ENCODE measurements at regions not wholly inside any gene's neighbourhood (a gene's known extent, or its start where the extent isn't known, plus 50 kb on each side); places are given as distances from the start of the nearest gene placed in this dataset.

GRCh38 chrX:57821703-57822387 lies 88.4 kb downstream of the ZXDA start (continued):
- TF ChIP-seq KIAA2018 (CRISPR knock-in tag; IDR thresholded peaks at IDR 0.05; ENCODE audit: borderline replicate concordance) (no peak), SMC3 (IDR thresholded peaks at IDR 0.05; ENCODE audit: low read length) (peak; percentile 54; the same call in 1 of the 2 replicates), RAD21 (CRISPR knock-in tag; IDR thresholded peaks at IDR 0.05) (peak; percentile 40)

GRCh38 chrX:57817302-57817701 lies 93.0 kb downstream of the ZXDA start:
- H3K79me2 ChIP-seq (ENCODE audit: insufficient read depth, low read length), result no peaks in the 10 kb centered on the region
- H3K9me3 ChIP-seq (ENCODE audit: low read length), result no peaks in the 10 kb centered on the region
- no peak overlapping the region for H3K27ac ChIP-seq (ENCODE audit: extremely low read length, insufficient read depth, low read length)
- BruUV-seq (replicated peaks), result no TSS peak
- ChIA-PET POLR2A (no interaction called here), CTCF (ENCODE audit: low intra/inter-chr PET ratio, low total read pairs) (no interaction called here)
- no peak overlapping the region for H3K4me2 ChIP-seq (ENCODE audit: low read depth, low read length)
- FAIRE-seq, result no peak
- H4K20me1 ChIP-seq (ENCODE audit: insufficient read depth, low read length), result no peaks in the 10 kb centered on the region
- no peak for DNase-seq (ENCODE audit: low spot score)
- no peaks in the 10 kb centered on the region for H3K36me3 ChIP-seq (replicated peaks in 1 of 2; ENCODE audit: control insufficient read depth in 1 of 2, insufficient read depth in 2 of 2, low read length in 2 of 2)
- H3K4me3 ChIP-seq (replicated peaks in 1 of 3; ENCODE audit: insufficient read depth in 1 of 3, low read depth in 2 of 3, low read length in 3 of 3), result no peak overlapping the region
- no peak overlapping the region for H3K9ac ChIP-seq (ENCODE audit: insufficient read depth, low read depth, low read length)
- H3K27me3 ChIP-seq (ENCODE audit: control insufficient read depth in 1 of 2, insufficient read depth in 2 of 2, low read length in 2 of 2), result no peaks in the 10 kb centered on the region
- H2AFZ ChIP-seq (ENCODE audit: low read length), result no peak overlapping the region
- ATAC-seq, result no peak
- in situ Hi-C loops (cut with HindIII; ENCODE audit: extremely low pct_ligation_motif_present, low pct_unique_long_range_greater_than_20kb) (loop anchor here (25.0 kb wide), 1 partner anchor 95 kb away; the partner anchor contains the start of gene ZXDA), intact Hi-C loops (cut with micrococcal nuclease; ENCODE audit: unreplicated experiment) (no loop called here)
- no peaks in the 10 kb centered on the region for H3K4me1 ChIP-seq (ENCODE audit: insufficient read depth, low read length)
- WGBS (ENCODE audit: low lambda C conversion rate), result 0% methylated on average over 2 of the region's 2 CpGs
- TF ChIP-seq PPARG (CRISPR knock-in tag; conservative IDR thresholded peaks at IDR 0.05) (no peak), TIGD3 (CRISPR knock-in tag; IDR thresholded peaks at IDR 0.05; ENCODE audit: borderline replicate concordance) (no peak)
